HEK293 (cell line): ENCODE measurements at regions not wholly inside any gene's neighbourhood (a gene's known extent, or its start where the extent isn't known, plus 50 kb on each side); places are given as distances from the start of the nearest gene placed in this dataset.

Experiments used
- CTCF ChIA-PET: fragments of 350-600 bp; formaldehyde crosslinking; extraction: SDS; loops from one replicate; lab custom pipeline; 2021; ENCODE audit warnings: antibody characterized with exemption; lab: Yijun Ruan, JAX
- POLR2A ChIA-PET: fragments of 300-600 bp; formaldehyde crosslinking; extraction: SDS; loops from one replicate; lab custom pipeline; 2020; ENCODE audit warnings: antibody characterized with exemption, inconsistent platforms; lab: Yijun Ruan, JAX
- H3K27ac ChIP-seq: fragments of 200-500 bp; sonication (Bioruptor generic); 2 replicates; pipeline ENCODE4 v1.5.1; 2014; ENCODE audit warnings: low read depth, low read length, control low read depth, inconsistent platforms; ENCODE audit errors: extremely low read depth
- H3K36me3 ChIP-seq, 2 experiments: fragments of 200-500 bp in 1 of 2; sonication (Bioruptor generic) in 1 of 2; 1 replicate in 1 of 2; 2 replicates in 1 of 2; pipeline ENCODE4 v1.5.1; 2014 to 2017; ENCODE audit warnings: inconsistent platforms in 2 of 2, low read length in 2 of 2; ENCODE audit not compliant: control insufficient read depth in 2 of 2, insufficient read depth in 1 of 2
- H3K4me1 ChIP-seq: fragments of 200-500 bp; sonication (Bioruptor generic); 2 replicates; pipeline ENCODE4 v1.5.1; 2014; ENCODE audit warnings: mild to moderate bottlenecking, low read length, inconsistent platforms; ENCODE audit not compliant: control insufficient read depth, insufficient read depth
- H3K4me3 ChIP-seq: 2 replicates; pipeline ENCODE4 v1.5.1; 2011; ENCODE audit warnings: low read depth, mild to moderate bottlenecking, control low read depth, low read length, moderate library complexity
- H3K9me3 ChIP-seq: fragments of 200-500 bp; sonication (Bioruptor generic); 2 replicates; pipeline ENCODE4 v1.5.1; 2014; ENCODE audit warnings: low read depth, low read length, inconsistent platforms; ENCODE audit not compliant: control insufficient read depth, insufficient read depth
- ATF2 ChIP-seq: fragments of 450-650 bp; formaldehyde crosslinking; IDR thresholded peaks from 2 replicates; pipeline ENCODE4 v1.5.1; 2016; ENCODE audit warnings: missing biosample characterization, missing genetic modification characterization, low read depth
- KLF9 ChIP-seq: fragments of 450-650 bp; formaldehyde crosslinking; IDR thresholded peaks from 2 replicates; pipeline ENCODE4 v1.5.1; 2016; ENCODE audit warnings: missing biosample characterization, missing genetic modification characterization, low read depth
- OVOL3 ChIP-seq: fragments of 450-650 bp; formaldehyde crosslinking; IDR thresholded peaks from 2 replicates; pipeline ENCODE4 v1.5.1; 2016; ENCODE audit warnings: missing biosample characterization, missing genetic modification characterization
- PRDM10 ChIP-seq: fragments of 450-650 bp; formaldehyde crosslinking; IDR thresholded peaks from 2 replicates; pipeline ENCODE4 v1.5.1; 2016; ENCODE audit warnings: missing biosample characterization, missing genetic modification characterization
- ZBTB8A ChIP-seq: fragments of 450-650 bp; formaldehyde crosslinking; IDR thresholded peaks from 2 replicates; pipeline ENCODE4 v1.5.1; 2016; ENCODE audit warnings: missing biosample characterization, missing genetic modification characterization
- ZNF10 ChIP-seq: fragments of 450-650 bp; formaldehyde crosslinking; IDR thresholded peaks from 2 replicates; pipeline ENCODE4 v1.5.1; 2017; ENCODE audit warnings: missing biosample characterization, missing genetic modification characterization
- ZNF24 ChIP-seq: fragments of 450-650 bp; formaldehyde crosslinking; IDR thresholded peaks from 2 replicates; pipeline ENCODE4 v1.5.1; 2016; ENCODE audit warnings: missing biosample characterization, missing genetic modification characterization
- ZNF394 ChIP-seq: fragments of 450-650 bp; formaldehyde crosslinking; IDR thresholded peaks from 2 replicates; pipeline ENCODE4 v1.5.1; 2016; ENCODE audit warnings: missing biosample characterization, missing genetic modification characterization, mild to moderate bottlenecking, moderate library complexity, borderline replicate concordance
- ZNF423 ChIP-seq: fragments of 450-650 bp; formaldehyde crosslinking; IDR thresholded peaks from 2 replicates; pipeline ENCODE4 v1.5.1; 2016; ENCODE audit warnings: missing biosample characterization, missing genetic modification characterization
- ZNF560 ChIP-seq: fragments of 450-650 bp; formaldehyde crosslinking; IDR thresholded peaks from 2 replicates; pipeline ENCODE4 v1.5.1; 2017; ENCODE audit warnings: missing biosample characterization, missing genetic modification characterization, borderline replicate concordance
- ZNF623 ChIP-seq: fragments of 450-650 bp; formaldehyde crosslinking; IDR thresholded peaks from 2 replicates; pipeline ENCODE4 v1.5.1; 2016; ENCODE audit warnings: missing biosample characterization, missing genetic modification characterization
- ZNF837 ChIP-seq: fragments of 450-650 bp; formaldehyde crosslinking; IDR thresholded peaks from 2 replicates; pipeline ENCODE4 v1.5.1; 2016; ENCODE audit warnings: missing biosample characterization, missing genetic modification characterization
- TF ChIP-seq, protein P1 (sequence below): fragments of 450-650 bp; formaldehyde crosslinking; IDR thresholded peaks from 2 replicates; pipeline ENCODE4 v1.5.1; 2016; ENCODE audit warnings: missing biosample characterization, missing genetic modification characterization

DNA sequence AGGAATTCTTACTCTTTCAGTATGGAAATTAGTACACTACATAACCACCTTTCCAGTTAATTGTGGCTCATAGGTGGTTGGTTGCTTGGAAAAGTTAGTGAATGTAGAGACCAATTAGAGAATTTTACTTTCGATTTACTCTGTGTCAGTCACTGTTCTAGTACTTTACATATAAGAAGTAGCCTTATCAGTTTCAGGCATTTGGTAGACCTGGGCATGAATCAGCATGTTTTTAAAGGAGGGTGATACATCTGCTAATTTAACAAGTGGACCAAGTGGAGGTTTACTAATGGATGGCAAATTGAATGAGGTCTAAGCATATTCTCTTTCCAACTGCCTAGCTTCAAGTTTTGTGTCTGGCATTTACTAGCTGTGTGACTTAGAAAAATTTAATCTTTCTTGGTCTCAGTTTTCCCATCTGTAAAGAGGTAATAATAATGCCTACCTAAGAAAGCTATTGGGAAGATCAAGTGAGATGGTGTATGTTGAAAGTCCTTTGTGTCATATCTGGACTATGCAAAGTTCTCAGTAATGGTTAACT is 1158.6 kb downstream of the PLA2G4A start:
- POLR2A ChIA-PET, result no interaction called here
- H3K36me3 ChIP-seq, result no peaks in the 10 kb centered on the region
- H3K4me1 ChIP-seq, result no peaks in the 10 kb centered on the region
- H3K4me3 ChIP-seq, result no peak overlapping the region
- TF ChIP-seq ZNF10 (tag by site-specific recombination), result no peak
- no peak for TF ChIP-seq ZNF623
- TF ChIP-seq OVOL3, result no peak
- no peak for TF ChIP-seq KLF9
- TF ChIP-seq ZBTB8A (tag by site-specific recombination), result no peak
- TF ChIP-seq ZNF560 (tag by site-specific recombination), result no peak
- TF ChIP-seq PRDM10 (tag by site-specific recombination), result no peak
- TF ChIP-seq ZNF837 (tag by site-specific recombination), result no peak
- TF ChIP-seq ZNF394 (tag by site-specific recombination), result no peak
- CTCF ChIA-PET, result interaction anchor here (0.5 kb wide), 1 partner anchor 42 kb away, joined by 3 read pairs; no protein-coding TSS in a partner anchor
- H3K27ac ChIP-seq, result no peak overlapping the region
- H3K9me3 ChIP-seq, result no peaks in the 10 kb centered on the region

DNA sequence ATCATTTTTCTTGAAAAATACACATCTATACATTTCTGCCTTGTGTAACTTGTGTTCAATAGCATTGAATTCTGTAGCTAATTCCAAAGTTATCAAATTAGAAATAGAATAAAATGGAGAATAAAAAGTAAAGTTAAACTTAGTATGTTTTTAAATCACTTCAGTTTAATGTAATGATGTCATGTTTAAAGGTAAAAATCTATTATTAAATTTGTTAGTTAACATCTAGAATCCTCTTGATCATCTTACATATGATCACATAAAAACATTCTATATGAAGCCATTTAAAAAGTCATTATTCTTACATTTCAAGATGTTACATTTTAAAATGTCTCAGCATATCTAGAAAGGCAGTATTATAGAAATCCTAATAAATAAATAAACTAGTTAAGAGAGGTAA is 1163.2 kb downstream of the PLA2G4A start:
- no peaks in the 10 kb centered on the region for H3K36me3 ChIP-seq
- POLR2A ChIA-PET, result no interaction called here
- no peaks in the 10 kb centered on the region for H3K4me1 ChIP-seq
- TF ChIP-seq, protein P1, sequence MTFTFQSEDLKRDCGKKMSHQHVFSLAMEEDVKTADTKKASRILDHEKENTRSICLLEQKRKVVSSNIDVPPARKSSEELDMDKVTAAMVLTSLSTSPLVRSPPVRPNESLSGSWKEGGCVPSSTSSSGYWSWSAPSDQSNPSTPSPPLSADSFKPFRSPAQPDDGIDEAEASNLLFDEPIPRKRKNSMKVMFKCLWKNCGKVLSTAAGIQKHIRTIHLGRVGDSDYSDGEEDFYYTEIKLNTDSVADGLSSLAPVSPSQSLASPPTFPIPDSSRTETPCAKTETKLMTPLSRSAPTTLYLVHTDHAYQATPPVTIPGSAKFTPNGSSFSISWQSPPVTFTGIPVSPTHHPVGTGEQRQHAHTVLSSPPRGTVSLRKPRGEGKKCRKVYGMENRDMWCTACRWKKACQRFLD (tag by site-specific recombination), result no peak
- no peak for TF ChIP-seq OVOL3
- TF ChIP-seq ZNF24 (tag by site-specific recombination), result no peak
- TF ChIP-seq ATF2 (tag by site-specific recombination), result peak; percentile 62
- no peak overlapping the region for H3K4me3 ChIP-seq
- CTCF ChIA-PET, result no interaction called here
- no peak overlapping the region for H3K27ac ChIP-seq
- H3K9me3 ChIP-seq, result no peaks in the 10 kb centered on the region

DNA sequence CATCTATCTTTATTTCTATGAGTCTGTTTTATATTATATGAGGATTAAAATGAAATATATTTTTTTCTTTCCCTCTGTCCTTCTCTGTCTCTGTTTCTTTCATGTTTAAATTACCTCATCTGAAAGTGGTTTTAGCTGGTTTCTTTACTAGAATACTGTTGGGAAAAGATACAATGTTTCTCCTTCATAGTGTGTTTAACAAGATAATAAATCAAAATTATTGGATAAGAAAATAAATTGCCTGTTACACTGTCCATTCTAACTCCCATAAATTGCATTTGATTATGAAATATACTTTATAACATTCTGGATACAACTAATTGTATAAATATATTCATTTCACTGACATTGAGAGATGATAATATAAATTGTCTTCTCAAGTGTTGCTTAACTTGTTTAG is 1168.0 kb downstream of the PLA2G4A start:
- no peak overlapping the region for H3K27ac ChIP-seq
- no peaks in the 10 kb centered on the region for H3K9me3 ChIP-seq
- ChIA-PET POLR2A (no interaction called here), CTCF (no interaction called here)
- TF ChIP-seq ZNF423 (tag by site-specific recombination), result no peak
- H3K4me3 ChIP-seq, result no peak overlapping the region
- no peaks in the 10 kb centered on the region for H3K36me3 ChIP-seq
- H3K4me1 ChIP-seq, result no peaks in the 10 kb centered on the region
